Omental fat pad (tissue), 3 donors: ENCODE measurements at regions not wholly inside any gene's neighbourhood (a gene's known extent, or its start where the extent isn't known, plus 50 kb on each side); places are given as distances from the start of the nearest gene placed in this dataset.

Experiments
- ATAC-seq: fragments of 150-250 bp; one replicate; pipeline ENCODE4 v1.9.1; 2016; ENCODE audit warnings: mild to moderate bottlenecking, moderate library complexity; ENCODE audit not compliant: low FRiP score
- DNase-seq: peaks from one replicate; pipeline ENCODE4 v3.0.0-alpha.2; 2019; ENCODE audit warnings: low spot score
- CTCF ChIP-seq, 3 donors: fragments of 450-650 bp; IDR thresholded peaks; one replicate each; pipeline ENCODE4 v1.5.1; 2016 to 2017; ENCODE audit warnings: antibody characterized with exemption in 3 of 3, mild to moderate bottlenecking in 3 of 3, moderate library complexity in 2 of 3

- no peak for TF ChIP-seq CTCF (IDR thresholded peaks at IDR 0.05)
- no peak for ATAC-seq
- DNase-seq: no peak
Observed at GRCh38 chr1:199551967-199552565, 475.4 kb upstream of the NR5A2 start.

GRCh38 chr1:199553104-199553503, 474.4 kb upstream of the NR5A2 start:
- no peak for ATAC-seq
- no peak for TF ChIP-seq CTCF (IDR thresholded peaks at IDR 0.05)
- DNase-seq: no peak

GRCh38 chr1:199561334-199561733, 466.2 kb upstream of the NR5A2 start:
- TF ChIP-seq CTCF (IDR thresholded peaks at IDR 0.05): no peak
- ATAC-seq (no peak), DNase-seq (no peak)

- ATAC-seq (no peak), DNase-seq (no peak)
- TF ChIP-seq CTCF (IDR thresholded peaks at IDR 0.05): no peak
Observed at GRCh38 chr1:199573047-199573446, 454.5 kb upstream of the NR5A2 start.

GRCh38 chr1:199574950-199575349, 452.6 kb upstream of the NR5A2 start:
- no peak for DNase-seq
- no peak for ATAC-seq
- TF ChIP-seq CTCF (IDR thresholded peaks at IDR 0.05): no peak

- DNase-seq (no peak), ATAC-seq (no peak)
- no peak for TF ChIP-seq CTCF (IDR thresholded peaks at IDR 0.05)
Observed at GRCh38 chr1:199580300-199580699, 447.2 kb upstream of the NR5A2 start.

- ATAC-seq (no peak), DNase-seq (no peak)
- TF ChIP-seq CTCF (IDR thresholded peaks at IDR 0.05): no peak
Observed at GRCh38 chr1:199585392-199585791, 442.1 kb upstream of the NR5A2 start.
